Gastrocnemius medialis (tissue), 4 donors: ENCODE measurements at regions not wholly inside any gene's neighbourhood (a gene's known extent, or its start where the extent isn't known, plus 50 kb on each side); places are given as distances from the start of the nearest gene placed in this dataset.

Experiments used
- ATAC-seq, 2 donors: fragments of 150-250 bp; one replicate each; pipeline ENCODE4 v1.9.1; 2016
- DNase-seq, 2 donors: peaks; one replicate each; pipeline ENCODE4 v3.0.0-alpha.2; 2019
- H3K27ac ChIP-seq, 4 donors: fragments of 200-600 bp; sonication (generic); 1 replicate in 1 of 4; 2 replicates in 3 of 4; pipeline ENCODE4 v1.5.1; 2016 to 2018; ENCODE audit warnings: mild to moderate bottlenecking in 2 of 4, moderate library complexity in 1 of 4
- H3K27me3 ChIP-seq, 3 donors: fragments of 200-600 bp; sonication (generic) in 2 of 3; 1 replicate in 1 of 3; 2 replicates in 2 of 3; pipeline versions ENCODE4 v1.5.1 to v1.6.0; 2016 to 2019; ENCODE audit warnings: mild to moderate bottlenecking in 1 of 3, moderate library complexity in 1 of 3
- H3K36me3 ChIP-seq, 2 donors: fragments of 200-600 bp; sonication (generic) in 1 of 2; one replicate each; pipeline ENCODE4 v1.5.1; 2017 to 2018
- H3K4me1 ChIP-seq, 2 donors: fragments of 200-600 bp; sonication (generic) in 1 of 2; one replicate each; pipeline ENCODE4 v1.5.1; 2016 to 2017; ENCODE audit warnings: mild to moderate bottlenecking in 2 of 2
- H3K4me3 ChIP-seq, 4 donors: fragments of 200-600 bp; sonication (generic) in 3 of 4; 1 replicate in 1 of 4; 2 replicates in 3 of 4; pipeline ENCODE4 v1.5.1; 2016 to 2019; ENCODE audit warnings: mild to moderate bottlenecking in 2 of 4
- H3K9me3 ChIP-seq, 3 donors: fragments of 200-600 bp; sonication (generic) in 2 of 3; 1 replicate in 1 of 3; 2 replicates in 2 of 3; pipeline ENCODE4 v1.5.1; 2016 to 2019
- CTCF ChIP-seq, 5 experiments: fragments of 450-650 bp in 3 of 5; fragments of 200-600 bp in 2 of 5; sonication (generic) in 2 of 5; IDR thresholded peaks in 4 of 5; conservative IDR thresholded peaks in 1 of 5; 1 replicate in 4 of 5; 2 replicates in 1 of 5; pipeline ENCODE4 v1.5.1; 2016 to 2019; ENCODE audit warnings: antibody characterized with exemption in 5 of 5, mild to moderate bottlenecking in 3 of 5, moderate library complexity in 3 of 5
- POLR2A ChIP-seq, 2 donors: fragments of 450-650 bp; IDR thresholded peaks; one replicate each; pipeline ENCODE4 v1.6.1; 2017; ENCODE audit warnings: antibody characterized with exemption in 2 of 2, mild to moderate bottlenecking in 2 of 2, moderate library complexity in 2 of 2
- in situ Hi-C, 4 donors: fragments of 200-750 bp; cut with MboI; loops; one replicate each; pipeline versions ENCODE4 v1.15.0 to v1.8.0; 2017; ENCODE audit warnings: low sequenced_read_pairs in 4 of 4
- intact Hi-C: fragments of 100-400 bp; cut with DNase I; formaldehyde crosslinking; loops from one replicate; pipeline ENCODE4 v1.15.1; 2023; ENCODE audit warnings: low total_unique reads

- intact Hi-C loops (no loop called here), in situ Hi-C loops (no loop called here)
- no peak for ATAC-seq
These were observed 245.8 kb downstream of the ZEB2 start for GRCh38 chr2:144274131-144274530.

GRCh38 chr2:144270951-144271350 lies 249.0 kb downstream of the ZEB2 start:
- in situ Hi-C loops (no loop called here), intact Hi-C loops (no loop called here)
- TF ChIP-seq POLR2A (IDR thresholded peaks at IDR 0.05) = no peak
- TF ChIP-seq CTCF (IDR thresholded peaks at IDR 0.05 in 4 of 5, conservative IDR thresholded peaks at IDR 0.05 in 1 of 5) = no peak
- Histone ChIP-seq H3K27me3 (no peaks in the 10 kb centered on the region), H3K36me3 (no peaks in the 10 kb centered on the region), H3K9me3 (no peaks in the 10 kb centered on the region), H3K4me3 (no peak overlapping the region), H3K4me1 (peaks cover 0 to 2% of the 10 kb centered on the region in 2 donors), H3K27ac (no peak overlapping the region)
- ATAC-seq (no peak), DNase-seq (no peak)

More at GRCh38 chr2:144274131-144274530, 245.8 kb downstream of the ZEB2 start:
- H3K27ac ChIP-seq = no peak overlapping the region
- H3K4me1 ChIP-seq = peaks cover 0 to 2% of the 10 kb centered on the region in 2 donors
- TF ChIP-seq POLR2A (IDR thresholded peaks at IDR 0.05) (no peak), CTCF (IDR thresholded peaks at IDR 0.05 in 4 of 5, conservative IDR thresholded peaks at IDR 0.05 in 1 of 5) (no peak)
- H3K36me3 ChIP-seq = no peaks in the 10 kb centered on the region
- no peaks in the 10 kb centered on the region for H3K27me3 ChIP-seq
- DNase-seq = no peak
- H3K4me3 ChIP-seq = no peak overlapping the region
- no peaks in the 10 kb centered on the region for H3K9me3 ChIP-seq

GRCh38 chr2:144268036-144268678 lies 251.8 kb downstream of the ZEB2 start:
- TF ChIP-seq POLR2A (IDR thresholded peaks at IDR 0.05) (no peak), CTCF (IDR thresholded peaks at IDR 0.05 in 4 of 5, conservative IDR thresholded peaks at IDR 0.05 in 1 of 5) (no peak)
- H3K36me3 ChIP-seq = no peaks in the 10 kb centered on the region
- no peaks in the 10 kb centered on the region for H3K4me1 ChIP-seq
- H3K4me3 ChIP-seq = no peak overlapping the region
- DNase-seq (no peak), ATAC-seq (no peak)
- intact Hi-C loops (no loop called here), in situ Hi-C loops (no loop called here)
- no peak overlapping the region for H3K27ac ChIP-seq
- no peaks in the 10 kb centered on the region for H3K9me3 ChIP-seq
- no peaks in the 10 kb centered on the region for H3K27me3 ChIP-seq

- no peak for ATAC-seq
- TF ChIP-seq CTCF (IDR thresholded peaks at IDR 0.05 in 4 of 5, conservative IDR thresholded peaks at IDR 0.05 in 1 of 5) (no peak), POLR2A (IDR thresholded peaks at IDR 0.05) (no peak)
- Histone ChIP-seq H3K4me1 (no peaks in the 10 kb centered on the region), H3K27me3 (no peaks in the 10 kb centered on the region), H3K27ac (no peak overlapping the region), H3K4me3 (no peak overlapping the region), H3K9me3 (no peaks in the 10 kb centered on the region), H3K36me3 (no peaks in the 10 kb centered on the region)
- in situ Hi-C loops (no loop called here), intact Hi-C loops (no loop called here)
- no peak for DNase-seq
These were observed 252.7 kb downstream of the ZEB2 start for GRCh38 chr2:144267239-144267638.

GRCh38 chr2:144265654-144266053 lies 254.3 kb downstream of the ZEB2 start:
- TF ChIP-seq CTCF (IDR thresholded peaks at IDR 0.05 in 4 of 5, conservative IDR thresholded peaks at IDR 0.05 in 1 of 5) (no peak), POLR2A (IDR thresholded peaks at IDR 0.05) (no peak)
- in situ Hi-C loops (no loop called here), intact Hi-C loops (no loop called here)
- ATAC-seq (no peak), DNase-seq (no peak)
- H3K4me1 ChIP-seq = no peaks in the 10 kb centered on the region
- no peak overlapping the region for H3K27ac ChIP-seq
- no peaks in the 10 kb centered on the region for H3K36me3 ChIP-seq
- H3K9me3 ChIP-seq = no peaks in the 10 kb centered on the region
- no peaks in the 10 kb centered on the region for H3K27me3 ChIP-seq
- H3K4me3 ChIP-seq = no peak overlapping the region
